Transverse colon (tissue), 4 donors: ENCODE measurements at regions not wholly inside any gene's neighbourhood (a gene's known extent, or its start where the extent isn't known, plus 50 kb on each side); places are given as distances from the start of the nearest gene placed in this dataset.

Source experiments
- DNase-seq: peaks from one replicate; pipeline ENCODE4 v3.0.0-alpha.2; 2019
- H3K27ac ChIP-seq, 4 donors: fragments of 200-600 bp; sonication (generic); 2 replicates each; pipeline ENCODE4 v1.5.1; 2016 to 2018; ENCODE audit warnings: inconsistent platforms in 4 of 4
- H3K27me3 ChIP-seq: fragments of 200-600 bp; sonication (generic); 2 replicates; pipeline ENCODE4 v1.5.1; 2017; ENCODE audit warnings: inconsistent platforms
- H3K36me3 ChIP-seq, 4 donors: fragments of 200-600 bp; sonication (generic); 2 replicates each; pipeline ENCODE4 v1.5.1; 2017 to 2019; ENCODE audit warnings: inconsistent platforms in 4 of 4
- H3K4me1 ChIP-seq, 4 donors: fragments of 200-600 bp; sonication (generic); 2 replicates each; pipeline ENCODE4 v1.5.1; 2017 to 2020; ENCODE audit warnings: inconsistent platforms in 4 of 4
- H3K4me3 ChIP-seq, 4 donors: fragments of 200-600 bp; sonication (generic); 1 replicate in 1 of 4; 2 replicates in 3 of 4; pipeline versions ENCODE4 v1.5.1 to v1.6.1; 2017 to 2019; ENCODE audit warnings: inconsistent platforms in 4 of 4
- H3K9me3 ChIP-seq, 2 donors: fragments of 200-600 bp; sonication (generic); 2 replicates each; pipeline ENCODE4 v1.5.1; 2017 to 2019; ENCODE audit warnings: inconsistent platforms in 2 of 2
- EP300 ChIP-seq: sonication (generic); formaldehyde crosslinking; IDR thresholded peaks from one replicate; pipeline ENCODE4 v1.6.1; 2017; ENCODE audit warnings: antibody characterized with exemption, low read depth
- POLR2A ChIP-seq: fragments of 450-650 bp; IDR thresholded peaks from one replicate; pipeline ENCODE4 v1.6.1; 2016; ENCODE audit warnings: antibody characterized with exemption, mild to moderate bottlenecking, moderate library complexity
- POLR2AphosphoS5 ChIP-seq, 3 donors: sonication (generic); formaldehyde crosslinking; IDR thresholded peaks; one replicate each; pipeline ENCODE4 v1.6.1; 2016; ENCODE audit warnings: antibody characterized with exemption in 3 of 3
- WGBS, 2 donors: methylation state at CpG; one replicate each; pipeline ENCODE4 v1.1.5; 2018; ENCODE audit warnings: low coverage in 1 of 2; 5-methylcytosine and 5-hydroxymethylcytosine counted together
- in situ Hi-C, 4 donors: fragments of 200-750 bp; cut with MboI; loops; one replicate each; pipeline versions ENCODE4 v1.15.0 to v1.15.1; 2017; ENCODE audit warnings: low sequenced_read_pairs in 3 of 4, low pct_ligation_motif_present in 1 of 4, low pct_unique_long_range_greater_than_20kb in 1 of 4
- intact Hi-C: fragments of 100-400 bp; cut with DNase I; formaldehyde crosslinking; loops from one replicate; pipeline ENCODE4 v1.15.1; 2023; ENCODE audit warnings: low total_unique reads
- TF ChIP-seq, protein P1 (sequence below), 5 experiments: fragments of 200-600 bp in 3 of 5; fragments of 450-650 bp in 2 of 5; sonication (generic) in 3 of 5; IDR thresholded peaks; 1 replicate in 2 of 5; 2 replicates in 3 of 5; pipeline ENCODE4 v1.5.1; 2016 to 2017; ENCODE audit warnings: antibody characterized with exemption in 5 of 5, inconsistent platforms in 3 of 5, mild to moderate bottlenecking in 2 of 5, moderate library complexity in 1 of 5

- TF ChIP-seq, protein P1, sequence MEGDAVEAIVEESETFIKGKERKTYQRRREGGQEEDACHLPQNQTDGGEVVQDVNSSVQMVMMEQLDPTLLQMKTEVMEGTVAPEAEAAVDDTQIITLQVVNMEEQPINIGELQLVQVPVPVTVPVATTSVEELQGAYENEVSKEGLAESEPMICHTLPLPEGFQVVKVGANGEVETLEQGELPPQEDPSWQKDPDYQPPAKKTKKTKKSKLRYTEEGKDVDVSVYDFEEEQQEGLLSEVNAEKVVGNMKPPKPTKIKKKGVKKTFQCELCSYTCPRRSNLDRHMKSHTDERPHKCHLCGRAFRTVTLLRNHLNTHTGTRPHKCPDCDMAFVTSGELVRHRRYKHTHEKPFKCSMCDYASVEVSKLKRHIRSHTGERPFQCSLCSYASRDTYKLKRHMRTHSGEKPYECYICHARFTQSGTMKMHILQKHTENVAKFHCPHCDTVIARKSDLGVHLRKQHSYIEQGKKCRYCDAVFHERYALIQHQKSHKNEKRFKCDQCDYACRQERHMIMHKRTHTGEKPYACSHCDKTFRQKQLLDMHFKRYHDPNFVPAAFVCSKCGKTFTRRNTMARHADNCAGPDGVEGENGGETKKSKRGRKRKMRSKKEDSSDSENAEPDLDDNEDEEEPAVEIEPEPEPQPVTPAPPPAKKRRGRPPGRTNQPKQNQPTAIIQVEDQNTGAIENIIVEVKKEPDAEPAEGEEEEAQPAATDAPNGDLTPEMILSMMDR (IDR thresholded peaks at IDR 0.05), result no peak
- no peak for TF ChIP-seq EP300
- intact Hi-C loops (no loop called here), in situ Hi-C loops (no loop called here)
- DNase-seq, result no peak
- 74 to 92% methylated on average over 4 to 5 of the region's 5 CpGs for WGBS, 2 donors
- H3K4me1 ChIP-seq, result no peaks in the 10 kb centered on the region
- H3K4me3 ChIP-seq, result no peak overlapping the region
- H3K27me3 ChIP-seq, result no peaks in the 10 kb centered on the region
- H3K27ac ChIP-seq, result no peak overlapping the region
- H3K9me3 ChIP-seq, result no peaks in the 10 kb centered on the region
- H3K36me3 ChIP-seq, result no peaks in the 10 kb centered on the region
These were observed 86.0 kb downstream of the CH25H start for GRCh38 chr10:89120931-89121763.

GRCh38 chr10:89119651-89120050 is 87.5 kb downstream of the CH25H start:
- 85 to 100% methylated on average over 1 of the region's 1 CpG for WGBS, 2 donors
- Histone ChIP-seq H3K36me3 (no peaks in the 10 kb centered on the region), H3K4me3 (no peak overlapping the region), H3K4me1 (no peaks in the 10 kb centered on the region), H3K9me3 (no peaks in the 10 kb centered on the region), H3K27ac (no peak overlapping the region), H3K27me3 (no peaks in the 10 kb centered on the region)
- no peak for TF ChIP-seq POLR2AphosphoS5 (IDR thresholded peaks at IDR 0.05)
- in situ Hi-C loops, result no loop called here
- intact Hi-C loops, result no loop called here
- no peak for DNase-seq

DNA sequence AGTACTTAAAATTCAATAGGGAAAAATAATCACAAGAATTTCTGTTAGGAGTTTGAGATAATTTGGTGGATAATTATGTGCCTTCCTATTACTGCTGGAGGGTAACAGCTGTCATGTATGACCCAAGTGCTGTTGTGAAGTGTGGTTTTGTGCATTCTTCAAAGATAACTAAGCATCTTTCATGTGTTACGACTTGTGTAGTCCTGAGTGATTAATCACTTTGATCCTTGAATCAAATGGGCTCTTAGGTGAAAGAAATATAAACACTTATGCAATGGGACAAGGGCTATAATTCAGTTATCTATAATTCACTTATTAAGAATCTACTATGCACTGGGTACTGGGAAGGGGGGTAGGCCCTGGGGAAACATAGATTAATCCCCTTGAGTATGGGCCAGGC is 89.0 kb downstream of the CH25H start:
- H3K27me3 ChIP-seq, result no peaks in the 10 kb centered on the region
- no peak overlapping the region for H3K27ac ChIP-seq
- in situ Hi-C loops (no loop called here), intact Hi-C loops (no loop called here)
- no peaks in the 10 kb centered on the region for H3K36me3 ChIP-seq
- TF ChIP-seq EP300 (no peak), POLR2A (no peak), POLR2AphosphoS5 (IDR thresholded peaks at IDR 0.05) (no peak)
- TF ChIP-seq, protein P1 (IDR thresholded peaks at IDR 0.05), result no peak
- no peaks in the 10 kb centered on the region for H3K4me1 ChIP-seq
- 78 to 79% methylated on average over 1 of the region's 1 CpG for WGBS, 2 donors
- H3K4me3 ChIP-seq, result no peak overlapping the region
- no peak for DNase-seq
- H3K9me3 ChIP-seq, result no peaks in the 10 kb centered on the region

DNA sequence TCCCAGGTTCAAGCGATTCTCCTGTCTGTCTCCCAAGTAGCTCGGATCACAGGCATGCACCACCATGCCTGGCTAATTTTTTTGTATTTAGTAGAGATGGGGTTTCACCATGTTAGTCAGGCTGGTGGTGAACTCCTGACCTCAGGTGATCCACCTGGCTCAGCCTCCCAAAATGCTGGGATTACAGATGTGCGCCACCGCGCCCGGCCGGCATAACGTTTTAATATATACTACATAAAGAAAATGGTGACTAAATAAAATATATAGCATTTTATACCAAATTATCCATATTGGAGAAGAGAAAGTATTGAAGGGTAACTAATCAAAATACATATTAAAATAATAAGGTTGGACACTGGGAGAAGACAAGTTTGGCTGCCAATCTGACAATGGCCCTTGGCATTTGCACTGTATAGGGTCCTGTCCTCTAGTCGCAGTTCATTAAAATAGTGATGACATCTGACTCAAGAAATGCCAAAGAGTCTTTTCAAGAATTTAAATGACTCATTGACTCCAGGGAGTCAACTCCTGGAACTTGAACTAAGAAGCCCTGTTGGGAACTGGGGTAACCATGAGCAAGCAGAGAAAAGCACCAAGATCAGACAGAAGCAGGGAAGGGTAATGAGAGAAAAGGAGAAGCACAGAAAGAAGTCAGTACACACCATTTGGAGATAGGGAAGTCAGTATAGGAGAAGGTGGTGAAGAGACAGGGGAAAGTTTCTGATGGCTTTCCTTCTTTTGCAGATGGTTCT is 91.1 kb downstream of the CH25H start:
- Histone ChIP-seq H3K4me3 (no peak overlapping the region), H3K27ac (no peak overlapping the region), H3K36me3 (no peaks in the 10 kb centered on the region), H3K27me3 (no peaks in the 10 kb centered on the region), H3K9me3 (no peaks in the 10 kb centered on the region), H3K4me1 (no peaks in the 10 kb centered on the region)
- DNase-seq, result no peak
- intact Hi-C loops, result no loop called here
- WGBS, 2 donors, result 97 to 100% methylated on average over 1 to 9 of the region's 9 CpGs
- TF ChIP-seq POLR2AphosphoS5 (IDR thresholded peaks at IDR 0.05), result no peak
- TF ChIP-seq, protein P1 (IDR thresholded peaks at IDR 0.05), result no peak
- no peak for TF ChIP-seq POLR2A
- no peak for TF ChIP-seq EP300
- in situ Hi-C loops, result no loop called here
